HG03342 (cell line): ENCODE measurements at regions not wholly inside any gene's neighbourhood (a gene's known extent, or its start where the extent isn't known, plus 50 kb on each side); places are given as distances from the start of the nearest gene placed in this dataset.

Source experiments
- ATAC-seq: cut with Tn5 transposase; IDR thresholded peaks from one replicate; pipeline ENCODE4 v1.9.1; 2021; ENCODE audit warnings: mild to moderate bottlenecking, moderate library complexity; ENCODE audit not compliant: unreplicated experiment

DNA sequence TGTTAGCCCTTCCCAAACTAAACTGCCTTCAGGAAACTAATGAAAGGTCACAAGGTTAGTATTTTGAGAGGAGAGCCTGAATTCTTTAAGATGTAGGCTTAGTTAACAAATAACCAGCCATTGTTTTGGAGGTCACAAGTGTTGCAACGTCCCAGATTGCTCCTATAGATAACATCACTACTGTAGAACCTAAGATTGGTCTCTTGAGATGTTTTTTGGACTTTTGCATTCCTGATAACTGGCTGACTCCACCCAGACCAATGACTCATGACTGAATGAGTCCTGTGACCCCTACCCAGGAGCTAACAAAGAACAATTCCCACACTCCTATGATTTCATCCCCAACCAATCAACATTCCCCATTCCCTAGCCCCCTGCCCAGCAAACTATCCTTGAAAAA is 178.8 kb downstream of the SCP2D1 start:
- ATAC-seq, result no peak

DNA sequence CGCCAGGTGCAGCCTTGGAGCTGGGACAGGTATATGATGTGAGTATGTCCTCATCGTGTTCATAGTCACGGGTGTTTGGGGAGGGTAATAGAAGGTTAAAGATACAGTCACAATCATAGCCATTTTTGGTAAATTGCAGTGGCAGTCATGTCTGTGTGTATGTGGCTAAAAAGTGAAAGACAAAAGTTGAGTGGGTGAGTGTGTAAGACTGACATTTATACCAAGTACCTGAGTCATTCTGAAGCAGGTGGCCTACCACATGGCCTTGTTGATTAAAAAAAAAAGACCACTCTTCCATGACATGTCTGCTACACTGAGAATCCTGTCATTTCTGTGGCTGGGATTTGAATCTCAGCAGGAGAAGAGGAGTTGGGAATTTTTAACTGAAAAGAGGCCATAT is 181.9 kb downstream of the SCP2D1 start:
- ATAC-seq, result no peak

DNA sequence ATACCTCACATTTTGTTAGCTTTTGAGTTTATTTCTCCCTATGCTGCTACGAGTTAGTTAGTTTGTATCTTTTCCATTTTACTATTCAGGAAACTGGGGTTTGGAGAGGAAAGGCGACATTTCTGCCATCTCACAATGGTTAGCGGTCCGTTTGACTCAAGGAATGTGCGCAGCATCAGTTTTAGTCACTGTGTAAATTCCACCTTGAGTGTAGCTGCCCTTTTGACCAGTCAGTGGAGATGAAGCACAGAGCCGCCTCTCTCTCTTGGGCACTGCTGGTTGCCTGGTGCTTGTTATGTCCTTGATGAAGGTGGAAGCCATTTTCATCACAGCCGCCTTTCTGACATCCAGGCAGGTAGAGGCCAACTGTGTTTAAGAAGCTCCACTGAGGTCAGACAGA is 185.5 kb downstream of the SCP2D1 start:
- ATAC-seq, result no peak

DNA sequence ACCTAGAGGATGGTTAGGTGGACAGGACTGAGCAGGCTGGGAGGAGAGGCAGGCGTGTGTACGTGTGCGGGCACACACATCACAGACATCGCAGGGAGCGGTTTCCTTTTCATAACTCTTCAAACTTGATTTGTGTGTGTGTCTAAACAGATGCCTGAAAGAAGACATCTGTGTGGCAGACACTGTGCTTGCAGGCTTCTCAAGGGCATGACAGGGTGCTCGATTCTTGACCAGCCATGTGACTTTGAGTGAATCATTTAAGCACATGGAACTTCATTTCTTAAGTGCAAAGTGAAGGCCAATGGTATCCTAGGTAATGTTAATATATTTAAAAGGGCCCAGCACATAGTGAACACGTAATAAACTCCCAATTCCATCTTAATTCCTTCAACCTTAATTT is 186.5 kb downstream of the SCP2D1 start:
- no peak for ATAC-seq

DNA sequence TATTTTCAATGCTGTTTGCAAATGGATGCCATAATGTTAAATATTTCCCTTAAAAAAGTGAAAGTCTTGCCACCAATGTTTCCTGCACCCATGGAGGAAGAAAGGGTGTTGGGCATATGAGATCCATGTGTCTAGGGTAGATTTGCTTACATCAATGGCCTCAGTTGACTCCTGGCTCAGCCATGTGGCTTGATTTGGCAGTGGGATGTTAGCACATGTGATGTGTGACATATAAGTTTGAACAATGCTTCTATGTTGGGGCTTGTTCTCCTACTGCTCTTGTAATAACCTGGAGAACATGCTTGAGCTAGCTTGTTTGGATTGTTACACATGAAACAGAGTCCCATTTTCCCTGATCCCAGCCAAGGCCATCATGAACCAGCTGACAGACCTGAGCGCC is 187.6 kb downstream of the SCP2D1 start:
- ATAC-seq, result no peak

DNA sequence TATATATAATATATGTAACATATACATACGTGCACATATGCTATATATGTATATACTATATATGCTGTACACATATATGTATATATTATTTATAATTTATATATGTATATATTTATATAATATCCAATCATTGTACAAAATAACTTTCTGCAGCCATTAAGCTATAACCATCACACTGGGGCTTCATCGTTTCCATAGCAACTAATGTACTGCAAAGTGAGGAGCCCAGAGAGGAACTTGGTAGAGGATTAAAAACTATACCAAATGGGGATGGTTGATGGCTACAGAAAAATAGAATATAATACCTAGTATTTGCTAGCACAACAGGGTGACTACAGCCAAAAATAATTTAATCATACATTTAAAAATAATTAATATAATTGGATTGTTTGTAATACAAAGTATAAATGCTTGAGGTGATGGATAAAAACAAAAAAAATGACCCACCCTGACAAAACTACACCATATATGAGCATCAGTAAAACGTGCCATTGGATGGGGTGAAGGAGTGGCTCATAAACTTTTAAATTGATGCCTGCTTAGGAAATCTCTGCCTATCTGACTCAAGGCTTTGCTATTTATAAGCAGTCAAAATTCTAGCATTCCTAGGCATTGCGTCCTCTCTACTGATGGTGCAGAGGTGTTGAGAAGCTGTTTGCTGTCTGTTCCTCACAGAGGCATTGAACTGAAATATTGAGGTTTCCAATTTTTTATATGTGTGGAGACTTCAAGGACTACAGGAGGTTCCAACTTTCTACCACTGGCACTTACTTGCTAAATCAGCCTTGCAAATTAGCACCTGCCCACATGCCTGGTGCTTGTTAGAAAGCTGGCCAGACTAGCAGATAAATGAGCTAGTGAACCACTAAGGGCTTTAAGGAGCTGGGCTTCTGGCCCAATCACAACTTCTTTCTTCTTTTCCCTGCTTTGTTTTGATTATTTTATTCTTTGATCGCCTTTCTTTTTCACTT is 190.1 kb downstream of the SCP2D1 start:
- no peak for ATAC-seq

- ATAC-seq, result no peak
Observed at GRCh38 chr20:19004975-19005374, 191.4 kb downstream of the SCP2D1 start.

DNA sequence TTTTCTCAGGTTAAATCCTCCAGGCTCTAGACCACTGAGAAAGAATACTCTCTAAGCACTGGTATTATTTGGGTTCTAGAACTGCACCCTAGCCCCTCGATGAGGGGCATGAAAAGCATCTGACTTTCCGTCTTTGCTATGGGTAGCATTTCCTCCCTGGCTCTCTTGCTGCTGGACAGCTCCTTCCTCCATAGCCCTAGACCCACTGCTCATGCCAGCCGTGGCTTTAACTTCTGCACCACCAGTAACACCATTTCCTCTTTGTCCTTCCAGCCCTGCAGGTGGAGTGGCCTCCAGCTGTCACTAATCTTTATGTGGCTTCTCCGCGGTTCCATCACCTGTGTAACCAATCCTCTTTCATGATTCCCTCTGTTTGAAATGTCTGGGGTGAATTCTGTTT is 194.9 kb downstream of the SCP2D1 start:
- ATAC-seq, result no peak

DNA sequence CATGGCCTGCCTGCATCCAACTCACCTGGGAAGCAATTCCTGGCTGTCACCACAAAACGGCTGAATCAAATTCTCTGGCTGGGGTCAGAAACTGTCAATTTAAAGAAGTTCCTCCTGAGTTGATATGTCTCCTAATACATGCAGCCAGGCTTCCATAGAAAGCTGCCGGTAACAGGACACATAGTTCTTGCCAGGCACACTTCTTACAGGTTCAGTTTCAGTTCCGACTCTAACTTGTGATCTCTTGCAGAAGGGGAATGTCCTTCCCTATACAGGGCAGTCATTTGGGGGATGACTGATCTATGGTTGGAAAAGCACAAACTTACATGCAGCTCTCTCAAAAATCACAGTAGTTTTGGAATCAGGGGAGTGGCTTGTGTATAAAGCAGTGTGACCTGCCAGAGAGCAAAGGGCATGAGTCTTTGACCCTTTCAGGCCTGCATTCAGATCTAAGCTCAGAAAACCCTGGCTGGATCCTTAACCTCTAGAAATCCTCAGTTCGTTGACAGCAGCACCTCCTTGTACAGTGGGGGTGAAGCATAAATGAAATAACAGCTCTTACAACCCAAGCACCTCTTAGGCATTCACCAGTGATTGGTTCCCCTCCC is 195.6 kb downstream of the SCP2D1 start:
- peak; percentile 59 for ATAC-seq

DNA sequence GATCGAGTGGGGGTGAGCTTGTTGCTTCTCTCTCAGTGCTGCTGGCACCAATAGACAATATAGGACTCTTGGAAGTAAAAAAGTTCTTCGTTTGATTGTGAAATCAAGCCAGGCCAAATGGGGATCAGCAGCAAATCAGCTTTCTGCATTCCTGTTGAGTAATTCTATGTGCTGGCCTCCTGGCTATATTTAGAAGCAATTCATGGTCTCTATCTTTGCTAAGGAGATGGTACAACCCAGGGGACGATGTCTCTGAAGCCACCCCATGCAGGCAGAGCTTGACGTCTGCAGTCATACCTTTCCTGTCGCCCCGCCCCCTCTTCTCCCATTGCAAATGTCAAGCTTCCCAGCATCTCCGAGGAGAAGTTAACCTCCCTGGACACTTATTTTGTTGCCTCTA is 199.1 kb downstream of the SCP2D1 start:
- no peak for ATAC-seq

DNA sequence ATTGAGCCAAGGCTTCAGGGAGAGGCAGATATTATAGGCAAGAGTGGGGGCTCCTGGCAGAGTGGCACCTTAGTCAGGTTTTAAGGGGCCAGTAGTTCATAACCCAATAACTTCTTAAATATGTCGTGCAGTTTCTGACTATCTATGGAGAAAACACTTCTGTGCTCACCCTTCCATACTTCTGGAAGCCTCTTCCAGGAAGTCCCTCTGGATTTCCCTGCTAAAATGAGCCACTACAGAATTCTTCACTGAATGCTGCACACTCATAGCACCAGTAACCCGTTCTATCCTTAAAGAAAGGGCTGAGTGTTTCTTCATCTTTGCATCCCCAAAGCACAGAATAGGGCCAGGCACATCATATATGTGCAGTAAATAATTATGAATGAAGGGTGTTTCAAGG is 198.5 kb upstream of the SLC24A3 start:
- ATAC-seq, result no peak

- no peak for ATAC-seq
Observed at GRCh38 chr20:19015351-19016139, 196.9 kb upstream of the SLC24A3 start.

DNA sequence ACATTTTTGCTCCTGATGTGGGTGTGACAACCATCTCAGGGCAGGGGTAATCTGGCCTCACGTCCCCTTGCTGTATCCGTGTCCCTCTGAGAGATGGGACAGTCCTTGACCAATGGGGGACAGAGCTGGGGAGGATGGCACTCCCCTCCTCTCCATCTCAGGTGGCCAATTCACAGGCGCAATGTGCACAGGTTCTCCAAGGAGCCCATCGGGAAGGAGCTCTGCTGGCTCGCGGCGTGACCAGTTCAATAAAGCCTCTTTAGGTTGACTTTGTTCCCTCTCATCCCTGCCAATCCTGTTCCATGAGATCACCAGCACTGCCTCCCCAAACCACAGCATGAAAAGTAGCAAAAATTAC is 196.3 kb upstream of the SLC24A3 start:
- ATAC-seq, result no peak

GRCh38 chr20:19017104-19017690 is 195.2 kb upstream of the SLC24A3 start:
- no peak for ATAC-seq

GRCh38 chr20:19018881-19019280 is 193.6 kb upstream of the SLC24A3 start:
- no peak for ATAC-seq

DNA sequence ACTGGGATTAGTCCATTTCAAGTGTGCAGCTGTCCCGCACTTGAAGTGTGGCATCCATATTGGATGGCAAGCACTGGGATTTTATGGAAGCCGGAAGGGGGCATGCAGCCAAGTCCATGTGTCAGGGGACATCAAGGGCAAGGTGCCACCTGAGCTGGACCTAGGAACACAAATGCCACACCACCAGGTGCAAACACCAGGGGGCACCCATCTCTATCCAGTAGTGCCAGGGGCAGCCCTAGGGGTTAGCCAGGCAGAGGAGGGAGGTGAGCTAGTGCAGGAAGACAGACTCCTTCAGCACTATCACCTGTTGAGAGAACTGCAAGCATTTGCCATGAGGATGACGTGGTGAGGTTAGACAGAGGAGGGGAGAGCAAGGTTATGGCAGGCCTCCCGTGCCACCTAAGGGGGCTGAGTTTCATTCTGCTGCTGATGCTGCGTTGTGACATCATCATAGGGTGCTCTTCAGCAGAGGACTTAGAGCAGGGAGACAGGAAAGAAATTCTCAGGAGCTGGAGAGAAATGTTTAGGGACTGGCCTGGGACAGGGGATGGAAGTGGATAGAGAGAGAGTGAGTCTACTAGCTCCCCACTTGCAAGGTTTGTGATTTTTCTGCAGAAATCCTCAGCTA is 192.6 kb upstream of the SLC24A3 start:
- ATAC-seq, result no peak

DNA sequence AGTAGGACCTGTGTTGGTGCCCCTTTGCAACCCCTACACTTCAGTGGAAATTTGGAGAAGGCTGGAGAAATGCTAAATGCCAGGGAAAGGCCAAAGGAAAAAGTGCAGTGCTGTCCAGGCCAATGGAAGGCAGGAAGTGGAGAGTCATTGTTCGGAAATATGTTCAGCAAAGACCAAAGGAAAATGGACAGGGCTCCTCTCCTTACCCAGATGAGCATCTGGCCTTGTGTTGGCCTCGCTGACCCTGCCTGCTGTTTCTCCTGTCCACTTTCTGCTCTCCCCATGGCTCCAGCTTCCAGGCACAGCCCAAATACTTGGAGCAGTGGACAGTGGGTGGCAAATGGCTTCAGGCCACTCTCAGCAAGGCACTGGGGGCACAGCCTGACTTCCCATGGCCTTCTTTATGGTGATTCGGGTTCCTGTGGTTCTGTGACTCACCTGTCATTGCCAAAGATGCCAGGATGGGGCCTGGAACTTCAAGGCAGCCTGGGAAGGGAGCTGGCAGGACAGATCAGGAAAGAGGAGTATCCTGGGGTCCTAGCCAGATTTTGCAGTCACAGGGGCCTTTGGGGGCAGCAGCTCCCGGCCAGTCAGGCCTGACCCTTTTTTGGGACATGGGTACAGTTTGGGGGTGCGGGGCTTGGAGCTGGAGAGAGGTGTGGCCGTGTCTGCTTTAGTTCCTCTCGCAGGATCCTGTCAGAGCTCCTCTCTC is 190.9 kb upstream of the SLC24A3 start:
- no peak for ATAC-seq

GRCh38 chr20:19022118-19022575 is 190.3 kb upstream of the SLC24A3 start:
- ATAC-seq, result no peak

- ATAC-seq, result no peak
Observed at GRCh38 chr20:19022791-19023448, 189.5 kb upstream of the SLC24A3 start.
